Keratinocyte (primary cell): ENCODE measurements at regions not wholly inside any gene's neighbourhood (a gene's known extent, or its start where the extent isn't known, plus 50 kb on each side); places are given as distances from the start of the nearest gene placed in this dataset.

Experiments
- CTCF ChIP-seq, 3 experiments: IDR thresholded peaks in 1 of 3; conservative IDR thresholded peaks in 1 of 3; optimal IDR thresholded peaks in 1 of 3; 2 replicates in 2 of 3; 3 replicates in 1 of 3; pipeline versions ENCODE3 to v1.5.1; 2011; ENCODE audit warnings: low read length in 3 of 3, mild to moderate bottlenecking in 3 of 3, moderate library complexity in 2 of 3, control low read depth in 1 of 3, inconsistent platforms in 1 of 3; ENCODE audit not compliant: insufficient read depth in 2 of 3; ENCODE audit errors: extremely low read depth in 1 of 3
- EZH2 ChIP-seq: IDR thresholded peaks from one replicate; pipeline ENCODE4 v1.6.1; 2012; ENCODE audit warnings: inconsistent platforms, mild to moderate bottlenecking, low read length, moderate library complexity

GRCh38 chr5:90221951-90222350 lies 187.6 kb downstream of the CETN3 start:
- TF ChIP-seq CTCF (optimal IDR thresholded peaks at IDR 0.05 in 1 of 3, IDR thresholded peaks at IDR 0.05 in 1 of 3, conservative IDR thresholded peaks at IDR 0.05 in 1 of 3; ENCODE audit: extremely low read depth in 1 of 3, insufficient read depth in 2 of 3, low read length in 3 of 3) (no peak), EZH2 (no peak)
